ENCODE measurements at regions not wholly inside any gene's neighbourhood (a gene's known extent, or its start where the extent isn't known, plus 50 kb on each side); places are given as distances from the start of the nearest gene placed in this dataset.

GRCh38 chr15:29903028-29903427 lies 80.8 kb upstream of the TJP1 start:
- no peaks in the 10 kb centered on the region for H3K9me3 ChIP-seq (ENCODE audit: control insufficient read depth in 5 of 5, low read length in 5 of 5)
- no peak overlapping the region for H3K4me3 ChIP-seq (ENCODE audit: low read depth in 1 of 5, low read length in 5 of 5)
- H3K9ac ChIP-seq (ENCODE audit: low read length in 5 of 5), result no peak overlapping the region
- no peaks in the 10 kb centered on the region for H3K27me3 ChIP-seq (ENCODE audit: control insufficient read depth in 5 of 5, insufficient read depth in 4 of 5, low read length in 5 of 5)
- no peaks in the 10 kb centered on the region for H3K4me1 ChIP-seq (ENCODE audit: control insufficient read depth in 5 of 5, insufficient read depth in 5 of 5, low read length in 5 of 5)
- no peaks in the 10 kb centered on the region for H3K36me3 ChIP-seq (ENCODE audit: control insufficient read depth in 5 of 5, insufficient read depth in 5 of 5, low read length in 5 of 5)
- no peak overlapping the region for H3K27ac ChIP-seq (ENCODE audit: low read depth, low read length)

GRCh38 chr15:29900237-29901189 lies 78.2 kb upstream of the TJP1 start:
- Histone ChIP-seq H3K4me1 (ENCODE audit: control insufficient read depth in 5 of 5, insufficient read depth in 5 of 5, low read length in 5 of 5) (no peaks in the 10 kb centered on the region), H3K9me3 (ENCODE audit: control insufficient read depth in 5 of 5, low read length in 5 of 5) (peaks cover 0 to 5% (median 0%) of the 10 kb centered on the region in 5 donors), H3K27me3 (ENCODE audit: control insufficient read depth in 5 of 5, insufficient read depth in 4 of 5, low read length in 5 of 5) (no peaks in the 10 kb centered on the region), H3K9ac (ENCODE audit: low read length in 5 of 5) (no peak overlapping the region), H3K27ac (ENCODE audit: low read depth, low read length) (no peak overlapping the region), H3K4me3 (ENCODE audit: low read depth in 1 of 5, low read length in 5 of 5) (no peak overlapping the region), H3K36me3 (ENCODE audit: control insufficient read depth in 5 of 5, insufficient read depth in 5 of 5, low read length in 5 of 5) (no peaks in the 10 kb centered on the region)

GRCh38 chr15:29896062-29896461 lies 73.8 kb upstream of the TJP1 start:
- no peaks in the 10 kb centered on the region for H3K27me3 ChIP-seq (ENCODE audit: control insufficient read depth in 5 of 5, insufficient read depth in 4 of 5, low read length in 5 of 5)
- H3K4me1 ChIP-seq (ENCODE audit: control insufficient read depth in 5 of 5, insufficient read depth in 5 of 5, low read length in 5 of 5), result no peaks in the 10 kb centered on the region
- no peak overlapping the region for H3K4me3 ChIP-seq (ENCODE audit: low read depth in 1 of 5, low read length in 5 of 5)
- H3K36me3 ChIP-seq (ENCODE audit: control insufficient read depth in 5 of 5, insufficient read depth in 5 of 5, low read length in 5 of 5), result no peaks in the 10 kb centered on the region
- no peak overlapping the region for H3K9ac ChIP-seq (ENCODE audit: low read length in 5 of 5)
- no peak overlapping the region for H3K27ac ChIP-seq (ENCODE audit: low read depth, low read length)
- peaks cover 0 to 5% (median 0%) of the 10 kb centered on the region in 5 donors for H3K9me3 ChIP-seq (ENCODE audit: control insufficient read depth in 5 of 5, low read length in 5 of 5)

GRCh38 chr15:29891096-29891457 lies 68.8 kb upstream of the TJP1 start:
- H3K4me1 ChIP-seq (ENCODE audit: control insufficient read depth in 5 of 5, insufficient read depth in 5 of 5, low read length in 5 of 5), result peaks cover 0 to 11% (median 0%) of the 10 kb centered on the region in 5 donors
- H3K27me3 ChIP-seq (ENCODE audit: control insufficient read depth in 5 of 5, insufficient read depth in 4 of 5, low read length in 5 of 5), result peaks cover 0 to 3% (median 0%) of the 10 kb centered on the region in 5 donors
- no peaks in the 10 kb centered on the region for H3K36me3 ChIP-seq (ENCODE audit: control insufficient read depth in 5 of 5, insufficient read depth in 5 of 5, low read length in 5 of 5)
- H3K9ac ChIP-seq (ENCODE audit: low read length in 5 of 5), result no peak overlapping the region
- H3K9me3 ChIP-seq (ENCODE audit: control insufficient read depth in 5 of 5, low read length in 5 of 5), result no peaks in the 10 kb centered on the region
- H3K27ac ChIP-seq (ENCODE audit: low read depth, low read length), result no peak overlapping the region
- H3K4me3 ChIP-seq (ENCODE audit: low read depth in 1 of 5, low read length in 5 of 5), result no peak overlapping the region

GRCh38 chr15:29890336-29891095 lies 68.2 kb upstream of the TJP1 start:
- no peaks in the 10 kb centered on the region for H3K36me3 ChIP-seq (ENCODE audit: control insufficient read depth in 5 of 5, insufficient read depth in 5 of 5, low read length in 5 of 5)
- no peak overlapping the region for H3K4me3 ChIP-seq (ENCODE audit: low read depth in 1 of 5, low read length in 5 of 5)
- H3K4me1 ChIP-seq (ENCODE audit: control insufficient read depth in 5 of 5, insufficient read depth in 5 of 5, low read length in 5 of 5), result peaks cover 0 to 11% (median 0%) of the 10 kb centered on the region in 5 donors
- no peaks in the 10 kb centered on the region for H3K9me3 ChIP-seq (ENCODE audit: control insufficient read depth in 5 of 5, low read length in 5 of 5)
- peaks cover 0 to 3% (median 0%) of the 10 kb centered on the region in 5 donors for H3K27me3 ChIP-seq (ENCODE audit: control insufficient read depth in 5 of 5, insufficient read depth in 4 of 5, low read length in 5 of 5)
- no peak overlapping the region for H3K9ac ChIP-seq (ENCODE audit: low read length in 5 of 5)
- H3K27ac ChIP-seq (ENCODE audit: low read depth, low read length), result no peak overlapping the region

- H3K4me1 ChIP-seq (ENCODE audit: control insufficient read depth in 5 of 5, insufficient read depth in 5 of 5, low read length in 5 of 5), result peaks cover 0 to 14% (median 0%) of the 10 kb centered on the region in 5 donors
- H3K27me3 ChIP-seq (ENCODE audit: control insufficient read depth in 5 of 5, insufficient read depth in 4 of 5, low read length in 5 of 5), result peaks cover 0 to 7% (median 4%) of the 10 kb centered on the region in 5 donors
- H3K9me3 ChIP-seq (ENCODE audit: control insufficient read depth in 5 of 5, low read length in 5 of 5), result no peaks in the 10 kb centered on the region
- no peak overlapping the region for H3K4me3 ChIP-seq (ENCODE audit: low read depth in 1 of 5, low read length in 5 of 5)
- no peak overlapping the region for H3K27ac ChIP-seq (ENCODE audit: low read depth, low read length)
- no peak overlapping the region for H3K9ac ChIP-seq (ENCODE audit: low read length in 5 of 5)
- no peaks in the 10 kb centered on the region for H3K36me3 ChIP-seq (ENCODE audit: control insufficient read depth in 5 of 5, insufficient read depth in 5 of 5, low read length in 5 of 5)
Observed at GRCh38 chr15:29889542-29890329, 67.5 kb upstream of the TJP1 start.

GRCh38 chr15:29888646-29889045 lies 66.4 kb upstream of the TJP1 start:
- Histone ChIP-seq H3K4me1 (ENCODE audit: control insufficient read depth in 5 of 5, insufficient read depth in 5 of 5, low read length in 5 of 5) (peaks cover 0 to 14% (median 0%) of the 10 kb centered on the region in 5 donors), H3K9me3 (ENCODE audit: control insufficient read depth in 5 of 5, low read length in 5 of 5) (no peaks in the 10 kb centered on the region), H3K9ac (ENCODE audit: low read length in 5 of 5) (no peak overlapping the region), H3K36me3 (ENCODE audit: control insufficient read depth in 5 of 5, insufficient read depth in 5 of 5, low read length in 5 of 5) (no peaks in the 10 kb centered on the region), H3K27ac (ENCODE audit: low read depth, low read length) (no peak overlapping the region), H3K4me3 (ENCODE audit: low read depth in 1 of 5, low read length in 5 of 5) (no peak overlapping the region), H3K27me3 (ENCODE audit: control insufficient read depth in 5 of 5, insufficient read depth in 4 of 5, low read length in 5 of 5) (peaks cover 0 to 7% (median 4%) of the 10 kb centered on the region in 5 donors)

- Histone ChIP-seq H3K4me1 (ENCODE audit: control insufficient read depth in 5 of 5, insufficient read depth in 5 of 5, low read length in 5 of 5) (peaks cover 0 to 18% (median 0%) of the 10 kb centered on the region in 5 donors), H3K9me3 (ENCODE audit: control insufficient read depth in 5 of 5, low read length in 5 of 5) (no peaks in the 10 kb centered on the region), H3K27ac (ENCODE audit: low read depth, low read length) (no peak overlapping the region)
Observed at GRCh38 chr15:29887721-29888120, 65.5 kb upstream of the TJP1 start.

GRCh38 chr15:29885183-29885582 lies 62.9 kb upstream of the TJP1 start:
- Histone ChIP-seq H3K27ac (ENCODE audit: low read depth, low read length) (no peak overlapping the region), H3K27me3 (ENCODE audit: control insufficient read depth in 5 of 5, insufficient read depth in 4 of 5, low read length in 5 of 5) (peaks cover 0 to 9% (median 4%) of the 10 kb centered on the region in 5 donors), H3K4me3 (ENCODE audit: low read depth in 1 of 5, low read length in 5 of 5) (no peak overlapping the region), H3K9me3 (ENCODE audit: control insufficient read depth in 5 of 5, low read length in 5 of 5) (no peaks in the 10 kb centered on the region), H3K4me1 (ENCODE audit: control insufficient read depth in 5 of 5, insufficient read depth in 5 of 5, low read length in 5 of 5) (peaks cover 0 to 13% (median 0%) of the 10 kb centered on the region in 5 donors), H3K36me3 (ENCODE audit: control insufficient read depth in 5 of 5, insufficient read depth in 5 of 5, low read length in 5 of 5) (no peaks in the 10 kb centered on the region), H3K9ac (ENCODE audit: low read length in 5 of 5) (no peak overlapping the region)

More at GRCh38 chr15:29887721-29888120, 65.5 kb upstream of the TJP1 start:
- Histone ChIP-seq H3K9ac (ENCODE audit: low read length in 5 of 5) (no peak overlapping the region), H3K27me3 (ENCODE audit: control insufficient read depth in 5 of 5, insufficient read depth in 4 of 5, low read length in 5 of 5) (peaks cover 0 to 7% (median 4%) of the 10 kb centered on the region in 5 donors), H3K36me3 (ENCODE audit: control insufficient read depth in 5 of 5, insufficient read depth in 5 of 5, low read length in 5 of 5) (no peaks in the 10 kb centered on the region), H3K4me3 (ENCODE audit: low read depth in 1 of 5, low read length in 5 of 5) (no peak overlapping the region)
